GM21447 (cell line): ENCODE measurements at regions not wholly inside any gene's neighbourhood (a gene's known extent, or its start where the extent isn't known, plus 50 kb on each side); places are given as distances from the start of the nearest gene placed in this dataset.
"Not testable (repeated sequence)": the region's sequence is repeated elsewhere in the genome, so short reads cannot be mapped to it uniquely, and the experiment has no call there.

Experiments
- ATAC-seq: cut with Tn5 transposase; IDR thresholded peaks from one replicate; pipeline ENCODE4 v1.9.1; 2021; ENCODE audit not compliant: unreplicated experiment

- no peak for ATAC-seq
Observed at GRCh38 chr9:94188246-94188645, 70.9 kb upstream of the ZNF169 start.

GRCh38 chr9:94191706-94192105 lies 67.4 kb upstream of the ZNF169 start:
- ATAC-seq: not testable (repeated sequence)

- no peak for ATAC-seq
Observed at GRCh38 chr9:94198414-94198813, 60.7 kb upstream of the ZNF169 start.

GRCh38 chr9:94199776-94200175 lies 59.3 kb upstream of the ZNF169 start:
- ATAC-seq: no peak

- ATAC-seq: no peak
Observed at GRCh38 chr9:94204174-94204573, 54.9 kb upstream of the ZNF169 start.

- ATAC-seq: no peak
Observed at GRCh38 chr9:94207781-94208180, 51.3 kb upstream of the ZNF169 start.
